Endothelial cell of umbilical vein (primary cell): ENCODE measurements at regions not wholly inside any gene's neighbourhood (a gene's known extent, or its start where the extent isn't known, plus 50 kb on each side); places are given as distances from the start of the nearest gene placed in this dataset.

Experiments used
- BruUV-seq: library from RNA; stranded (reverse); fragments of 400-500 nt; replicated peaks from 2 replicates; lab custom pipeline; 2021; lab: Mats Ljungman, UMichigan
- CTCF ChIA-PET: fragments of 300-600, 350-600 bp; sonication (Branson Sonifier 250); formaldehyde crosslinking; loops from one replicate; lab custom pipeline; 2021; ENCODE audit warnings: antibody characterized with exemption, inconsistent platforms; lab: Charles Lee
- POLR2A ChIA-PET: fragments of 300-600, 350-600 bp; sonication (Branson Sonifier 250); formaldehyde crosslinking; loops from one replicate; lab custom pipeline; 2021; ENCODE audit warnings: antibody characterized with exemption, inconsistent platforms; lab: Charles Lee
- DNase-seq: peaks from one replicate; pipeline ENCODE4 v3.0.0-alpha.2; 2011; ENCODE audit warnings: low read depth, low spot score
- FAIRE-seq: peaks from 2 replicates; lab custom pipeline; 2011; peaks lifted over from hg19 to GRCh38; lab: Jason Lieb, UNC
- H2AFZ ChIP-seq: 2 replicates; pipeline ENCODE4 v1.6.0; 2012; ENCODE audit warnings: low read depth, low read length, control low read depth, inconsistent platforms
- H3K27ac ChIP-seq: 2 replicates; pipeline ENCODE4 v1.5.1; 2011; ENCODE audit warnings: low read depth, mild to moderate bottlenecking, control low read depth, low read length, moderate library complexity; ENCODE audit not compliant: insufficient read depth
- H3K27me3 ChIP-seq, 2 experiments: 2 replicates each; pipeline versions ENCODE4 v1.6.0 to v1.6.1; 2011; ENCODE audit warnings: low read length in 2 of 2, mixed read lengths in 1 of 2; ENCODE audit not compliant: control insufficient read depth in 2 of 2, insufficient read depth in 2 of 2
- H3K36me3 ChIP-seq, 2 experiments: 2 replicates in 1 of 2; 3 replicates in 1 of 2; pipeline ENCODE4 v1.5.1; 2011; ENCODE audit warnings: low read length in 2 of 2, mild to moderate bottlenecking in 1 of 2, moderate library complexity in 1 of 2; ENCODE audit not compliant: control insufficient read depth in 2 of 2, insufficient read depth in 2 of 2; ENCODE audit errors: extremely low read depth in 1 of 2
- H3K4me1 ChIP-seq: 3 replicates; pipeline ENCODE4 v1.5.1; 2011; ENCODE audit warnings: mild to moderate bottlenecking, low read length; ENCODE audit not compliant: control insufficient read depth, insufficient read depth; ENCODE audit errors: extremely low read depth
- H3K4me2 ChIP-seq: 2 replicates; pipeline ENCODE4 v1.6.1; 2011; ENCODE audit warnings: low read length, control low read depth, mixed read lengths; ENCODE audit not compliant: insufficient read depth
- H3K4me3 ChIP-seq, 3 experiments: fragments of 200-600 bp in 1 of 3; sonication (generic), shearing (Covaris generic) in 1 of 3; replicated peaks in 1 of 3; 2 replicates each; pipeline ENCODE4 v1.5.1; 2011 to 2016; ENCODE audit warnings: control low read depth in 3 of 3, low read length in 3 of 3, mild to moderate bottlenecking in 2 of 3, inconsistent platforms in 1 of 3, low read depth in 1 of 3, moderate library complexity in 1 of 3; ENCODE audit not compliant: insufficient read depth in 1 of 3
- H3K79me2 ChIP-seq: 2 replicates; pipeline ENCODE4 v1.6.0; 2012; ENCODE audit warnings: low read length, inconsistent platforms; ENCODE audit not compliant: control insufficient read depth, insufficient read depth
- H3K9ac ChIP-seq: replicated peaks from 2 replicates; pipeline ENCODE3; 2011; ENCODE audit warnings: low read length, control low read depth; ENCODE audit not compliant: insufficient read depth; ENCODE audit errors: extremely low read depth
- H3K9me1 ChIP-seq: replicated peaks from 3 replicates; pipeline ENCODE4 v1.6.0; 2011; ENCODE audit warnings: mild to moderate bottlenecking, low read length; ENCODE audit not compliant: control insufficient read depth, insufficient read depth; ENCODE audit errors: extremely low read depth
- H3K9me3 ChIP-seq: replicated peaks from 2 replicates; pipeline ENCODE4 v1.5.1; 2012; ENCODE audit warnings: low read length, inconsistent platforms; ENCODE audit not compliant: control insufficient read depth, insufficient read depth
- H4K20me1 ChIP-seq: replicated peaks from 2 replicates; pipeline ENCODE3; 2011; ENCODE audit warnings: mild to moderate bottlenecking, low read length; ENCODE audit not compliant: control insufficient read depth, insufficient read depth; ENCODE audit errors: extremely low read depth
- EZH2 ChIP-seq: IDR thresholded peaks from 2 replicates; pipeline ENCODE4 v1.6.1; 2012; ENCODE audit warnings: borderline replicate concordance, low read depth, mild to moderate bottlenecking, moderate library complexity, low read length, inconsistent platforms; ENCODE audit not compliant: severe bottlenecking
- POLR2A ChIP-seq: IDR thresholded peaks from 2 replicates; pipeline ENCODE4 v1.6.1; 2012; ENCODE audit warnings: low read depth, mild to moderate bottlenecking, control low read depth, low read length
- POLR2AphosphoS5 ChIP-seq: IDR thresholded peaks from 2 replicates; pipeline ENCODE4 v1.6.1; 2012; ENCODE audit warnings: low read depth, mild to moderate bottlenecking, control low read depth, low read length, moderate library complexity; ENCODE audit not compliant: insufficient read depth
- dilution Hi-C: fragments of 300-500 bp; cut with MboI; formaldehyde crosslinking; loops from one replicate; pipeline ENCODE4 v1.15.0; 2019; ENCODE audit warnings: low sequenced_read_pairs; ENCODE audit not compliant: extremely low pct_ligation_motif_present
- intact Hi-C: fragments of 100-400 bp; cut with micrococcal nuclease; formaldehyde crosslinking; loops from one replicate; pipeline ENCODE4 v1.10.0; 2022
- TF ChIP-seq, protein P1 (sequence below): IDR thresholded peaks from 2 replicates; pipeline ENCODE4 v1.6.1; 2011; ENCODE audit not compliant: insufficient read depth, insufficient read length

DNA sequence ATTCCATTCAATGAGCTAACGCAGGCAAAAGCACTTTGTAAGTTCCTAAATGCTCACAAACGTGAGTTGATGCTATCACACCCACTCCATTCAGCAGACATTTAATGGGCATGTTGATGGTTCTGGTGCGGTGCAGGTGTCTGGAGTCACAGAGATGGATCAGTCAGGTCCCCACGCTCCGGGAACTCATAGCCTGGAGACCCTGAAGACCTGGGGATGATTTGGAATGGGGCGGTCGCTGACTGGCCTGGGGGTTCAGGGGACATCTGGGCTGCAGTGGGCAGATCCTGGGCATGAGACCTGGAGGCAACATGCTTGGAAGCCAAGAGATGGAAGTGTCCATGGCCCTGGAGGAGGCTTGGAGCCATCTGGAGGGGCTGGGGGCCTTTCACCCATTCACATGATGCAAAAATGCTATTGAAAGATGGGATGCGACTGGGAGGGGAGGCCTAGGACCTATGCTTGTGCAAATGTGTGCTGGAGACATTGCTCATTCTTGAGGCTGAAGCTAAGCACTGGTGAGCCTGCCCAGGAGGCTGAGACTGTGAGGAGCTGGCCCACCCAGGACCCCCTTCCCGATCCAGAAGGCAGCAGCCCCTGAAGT is 522.6 kb downstream of the GLRX3 start:
- no peak overlapping the region for H2AFZ ChIP-seq
- H3K4me3 ChIP-seq, result no peak overlapping the region
- H3K79me2 ChIP-seq, result no peaks in the 10 kb centered on the region
- peaks cover 7% of the 10 kb centered on the region for H3K9me3 ChIP-seq
- dilution Hi-C loops, result no loop called here
- intact Hi-C loops, result no loop called here
- TF ChIP-seq POLR2A (no peak), POLR2AphosphoS5 (no peak), EZH2 (no peak)
- TF ChIP-seq, protein P1, sequence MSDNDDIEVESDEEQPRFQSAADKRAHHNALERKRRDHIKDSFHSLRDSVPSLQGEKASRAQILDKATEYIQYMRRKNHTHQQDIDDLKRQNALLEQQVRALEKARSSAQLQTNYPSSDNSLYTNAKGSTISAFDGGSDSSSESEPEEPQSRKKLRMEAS, result no peak
- ChIA-PET POLR2A (no interaction called here), CTCF (no interaction called here)
- DNase-seq, result no peak
- H3K36me3 ChIP-seq, result no peaks in the 10 kb centered on the region
- H3K9me1 ChIP-seq, result no peaks in the 10 kb centered on the region
- H3K27me3 ChIP-seq, result no peaks in the 10 kb centered on the region
- FAIRE-seq, result no peak
- H3K9ac ChIP-seq, result no peak overlapping the region
- no peak overlapping the region for H3K4me2 ChIP-seq
- H4K20me1 ChIP-seq, result no peaks in the 10 kb centered on the region
- no TSS peak for BruUV-seq
- H3K27ac ChIP-seq, result no peak overlapping the region
- H3K4me1 ChIP-seq, result no peaks in the 10 kb centered on the region

DNA sequence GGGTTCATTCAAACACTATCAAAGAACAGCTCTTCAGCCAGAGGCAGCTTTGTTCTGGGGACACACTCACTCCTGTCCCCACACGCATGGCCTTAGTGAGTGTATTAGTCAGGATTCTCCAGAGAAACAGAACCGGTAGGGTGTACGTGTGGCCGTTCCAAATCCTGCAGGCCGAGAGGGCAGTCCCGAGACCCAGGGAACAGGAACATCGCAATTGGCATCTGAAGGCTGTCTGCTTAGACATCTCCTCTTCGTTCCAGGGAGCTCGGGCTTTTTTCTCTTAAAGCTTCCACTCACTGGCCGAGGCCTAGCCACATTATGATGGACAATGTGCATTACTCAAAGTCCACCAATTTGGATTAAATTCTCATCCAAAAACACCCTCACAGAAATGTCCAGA is 523.3 kb downstream of the GLRX3 start:
- FAIRE-seq (no peak), DNase-seq (no peak)
- H3K4me3 ChIP-seq, result no peak overlapping the region
- no peaks in the 10 kb centered on the region for H3K36me3 ChIP-seq
- dilution Hi-C loops (no loop called here), intact Hi-C loops (no loop called here)
- H3K4me1 ChIP-seq, result no peaks in the 10 kb centered on the region
- no peak overlapping the region for H2AFZ ChIP-seq
- POLR2A ChIA-PET, result no interaction called here
- no TSS peak for BruUV-seq
- H3K27ac ChIP-seq, result no peak overlapping the region
- TF ChIP-seq EZH2, result no peak
- no peaks in the 10 kb centered on the region for H4K20me1 ChIP-seq
- CTCF ChIA-PET, result no interaction called here
- no peaks in the 10 kb centered on the region for H3K9me1 ChIP-seq
- H3K27me3 ChIP-seq, result no peaks in the 10 kb centered on the region
- no peak overlapping the region for H3K9ac ChIP-seq
- H3K79me2 ChIP-seq, result no peaks in the 10 kb centered on the region
- peaks cover 6% of the 10 kb centered on the region for H3K9me3 ChIP-seq
- H3K4me2 ChIP-seq, result no peak overlapping the region
